ENCODE measurements at regions not wholly inside any gene's neighbourhood (a gene's known extent, or its start where the extent isn't known, plus 50 kb on each side); places are given as distances from the start of the nearest gene placed in this dataset.
A peak's percentile ranks its signal among the peaks of the same experiment; 100 is the strongest.

DNA sequence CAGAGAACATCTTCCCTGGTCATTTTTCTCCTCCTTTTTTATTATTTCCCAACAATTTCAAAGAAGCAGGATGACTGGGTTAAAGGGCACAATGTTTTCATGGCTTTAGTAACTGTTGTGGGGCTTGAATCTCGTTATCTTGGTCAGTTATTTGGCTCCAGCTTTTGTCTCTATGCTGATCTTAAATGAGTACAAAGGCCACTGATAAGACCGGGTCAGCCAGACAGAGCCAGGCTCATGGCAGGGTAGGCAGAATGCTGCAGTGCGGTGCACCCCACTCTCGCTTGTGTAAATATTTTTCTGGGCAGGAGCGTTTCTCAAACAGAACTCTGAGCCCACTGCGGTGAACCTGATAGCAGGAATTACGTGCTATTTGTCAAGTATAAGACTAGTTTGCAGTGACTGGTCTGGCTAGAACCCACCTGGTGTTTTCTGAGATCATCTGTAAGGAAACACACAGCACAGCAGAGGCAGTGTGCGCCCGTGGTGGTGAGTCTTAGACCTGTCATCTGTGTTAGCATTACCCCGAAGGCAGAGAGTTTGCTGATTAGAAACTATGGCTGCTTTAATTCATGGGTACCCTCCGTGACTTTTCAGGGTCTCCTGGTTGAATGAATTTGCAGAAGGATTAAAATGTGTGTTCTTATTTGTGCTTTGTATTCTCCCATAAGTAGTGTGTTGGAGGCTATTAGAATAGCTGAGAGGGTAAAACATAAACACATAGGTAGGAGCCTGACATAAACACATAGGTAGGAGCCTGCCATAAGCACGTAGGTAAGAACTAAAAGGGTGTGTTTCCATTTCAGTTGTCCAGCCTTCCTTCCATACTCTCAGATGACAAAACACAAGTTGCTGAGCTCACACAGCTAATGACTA lies 158.6 kb upstream of the DMRT1 start (continued):
- TF ChIP-seq ZBTB1 (CRISPR knock-in tag; IDR thresholded peaks at IDR 0.05; ENCODE audit: borderline replicate concordance) (peak; percentile 63; the same call in 1 of the 2 replicates), SSRP1 (CRISPR knock-in tag; IDR thresholded peaks at IDR 0.05) (no peak), ZNF530 (CRISPR knock-in tag; IDR thresholded peaks at IDR 0.05; ENCODE audit: low read depth) (no peak), ZNF354B (CRISPR knock-in tag; IDR thresholded peaks at IDR 0.05) (peak; percentile 64; the same call in 1 of the 2 replicates), ZNF264 (CRISPR knock-in tag; IDR thresholded peaks at IDR 0.05) (peak; percentile 51; the same call in 1 of the 2 replicates), ZNF232 (CRISPR knock-in tag; IDR thresholded peaks at IDR 0.05; ENCODE audit: borderline replicate concordance) (no peak), XRCC5 (optimal IDR thresholded peaks at IDR 0.05; ENCODE audit: low read length) (peak; percentile 85), ZNF75D (CRISPR knock-in tag; IDR thresholded peaks at IDR 0.05; ENCODE audit: borderline replicate concordance) (no peak), TBP (CRISPR knock-in tag; IDR thresholded peaks at IDR 0.05) (no peak), MYPOP (CRISPR knock-in tag; IDR thresholded peaks at IDR 0.05) (peak; percentile 50; the same call in 1 of the 2 replicates), ZFP36 (IDR thresholded peaks at IDR 0.05; ENCODE audit: borderline replicate concordance, low read depth, low read length, partially characterized antibody) (no peak), ZNF672 (CRISPR knock-in tag; IDR thresholded peaks at IDR 0.05) (no peak)
- TF ChIP-seq, protein P1, sequence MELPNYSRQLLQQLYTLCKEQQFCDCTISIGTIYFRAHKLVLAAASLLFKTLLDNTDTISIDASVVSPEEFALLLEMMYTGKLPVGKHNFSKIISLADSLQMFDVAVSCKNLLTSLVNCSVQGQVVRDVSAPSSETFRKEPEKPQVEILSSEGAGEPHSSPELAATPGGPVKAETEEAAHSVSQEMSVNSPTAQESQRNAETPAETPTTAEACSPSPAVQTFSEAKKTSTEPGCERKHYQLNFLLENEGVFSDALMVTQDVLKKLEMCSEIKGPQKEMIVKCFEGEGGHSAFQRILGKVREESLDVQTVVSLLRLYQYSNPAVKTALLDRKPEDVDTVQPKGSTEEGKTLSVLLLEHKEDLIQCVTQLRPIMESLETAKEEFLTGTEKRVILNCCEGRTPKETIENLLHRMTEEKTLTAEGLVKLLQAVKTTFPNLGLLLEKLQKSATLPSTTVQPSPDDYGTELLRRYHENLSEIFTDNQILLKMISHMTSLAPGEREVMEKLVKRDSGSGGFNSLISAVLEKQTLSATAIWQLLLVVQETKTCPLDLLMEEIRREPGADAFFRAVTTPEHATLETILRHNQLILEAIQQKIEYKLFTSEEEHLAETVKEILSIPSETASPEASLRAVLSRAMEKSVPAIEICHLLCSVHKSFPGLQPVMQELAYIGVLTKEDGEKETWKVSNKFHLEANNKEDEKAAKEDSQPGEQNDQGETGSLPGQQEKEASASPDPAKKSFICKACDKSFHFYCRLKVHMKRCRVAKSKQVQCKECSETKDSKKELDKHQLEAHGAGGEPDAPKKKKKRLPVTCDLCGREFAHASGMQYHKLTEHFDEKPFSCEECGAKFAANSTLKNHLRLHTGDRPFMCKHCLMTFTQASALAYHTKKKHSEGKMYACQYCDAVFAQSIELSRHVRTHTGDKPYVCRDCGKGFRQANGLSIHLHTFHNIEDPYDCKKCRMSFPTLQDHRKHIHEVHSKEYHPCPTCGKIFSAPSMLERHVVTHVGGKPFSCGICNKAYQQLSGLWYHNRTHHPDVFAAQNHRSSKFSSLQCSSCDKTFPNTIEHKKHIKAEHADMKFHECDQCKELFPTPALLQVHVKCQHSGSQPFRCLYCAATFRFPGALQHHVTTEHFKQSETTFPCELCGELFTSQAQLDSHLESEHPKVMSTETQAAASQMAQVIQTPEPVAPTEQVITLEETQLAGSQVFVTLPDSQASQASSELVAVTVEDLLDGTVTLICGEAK (IDR thresholded peaks at IDR 0.05) = no peak
- TF ChIP-seq, protein P1 (CRISPR knock-in tag; IDR thresholded peaks at IDR 0.05) = no peak; the same call in 1 of the 2 replicates
- TF ChIP-seq, protein P2, sequence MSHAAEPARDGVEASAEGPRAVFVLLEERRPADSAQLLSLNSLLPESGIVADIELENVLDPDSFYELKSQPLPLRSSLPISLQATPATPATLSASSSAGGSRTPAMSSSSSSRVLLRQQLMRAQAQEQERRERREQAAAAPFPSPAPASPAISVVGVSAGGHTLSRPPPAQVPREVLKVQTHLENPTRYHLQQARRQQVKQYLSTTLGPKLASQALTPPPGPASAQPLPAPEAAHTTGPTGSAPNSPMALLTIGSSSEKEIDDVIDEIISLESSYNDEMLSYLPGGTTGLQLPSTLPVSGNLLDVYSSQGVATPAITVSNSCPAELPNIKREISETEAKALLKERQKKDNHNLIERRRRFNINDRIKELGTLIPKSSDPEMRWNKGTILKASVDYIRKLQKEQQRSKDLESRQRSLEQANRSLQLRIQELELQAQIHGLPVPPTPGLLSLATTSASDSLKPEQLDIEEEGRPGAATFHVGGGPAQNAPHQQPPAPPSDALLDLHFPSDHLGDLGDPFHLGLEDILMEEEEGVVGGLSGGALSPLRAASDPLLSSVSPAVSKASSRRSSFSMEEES (CRISPR knock-in tag; IDR thresholded peaks at IDR 0.05) = peak; percentile 94
- TF ChIP-seq, protein P3, sequence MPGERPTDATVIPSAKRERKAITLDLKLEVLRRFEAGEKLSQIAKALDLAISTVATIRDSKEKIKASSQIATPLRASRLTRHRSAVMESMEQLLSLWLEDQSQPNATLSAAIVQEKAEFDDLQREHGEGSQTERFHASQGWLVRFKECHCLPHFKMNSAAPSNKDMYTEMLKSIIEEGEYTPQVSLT (CRISPR knock-in tag; IDR thresholded peaks at IDR 0.05; ENCODE audit: borderline replicate concordance, low read depth) = 0 out of 2 replicates have a peak, but pooled peaks have one; percentile 50

Data from HepG2 (cell line).